ENCODE measurements at regions not wholly inside any gene's neighbourhood (a gene's known extent, or its start where the extent isn't known, plus 50 kb on each side); places are given as distances from the start of the nearest gene placed in this dataset.

GRCh38 chr6:71420693-71421328, 132.2 kb downstream of the OGFRL1 start:
- intact Hi-C loops (cut with micrococcal nuclease), result no loop called here

GRCh38 chr6:71421611-71422010, 133.0 kb downstream of the OGFRL1 start:
- intact Hi-C loops (cut with micrococcal nuclease), result no loop called here

- intact Hi-C loops (cut with micrococcal nuclease), result no loop called here
Observed at GRCh38 chr6:71430018-71430417, 141.4 kb downstream of the OGFRL1 start.

- intact Hi-C loops (cut with micrococcal nuclease), result no loop called here
Observed at GRCh38 chr6:71433441-71433840, 144.8 kb downstream of the OGFRL1 start.

- intact Hi-C loops (cut with micrococcal nuclease), result no loop called here
Observed at GRCh38 chr6:71444222-71444621, 155.6 kb downstream of the OGFRL1 start.

- intact Hi-C loops (cut with micrococcal nuclease), result no loop called here
Observed at GRCh38 chr6:71446057-71446456, 157.4 kb downstream of the OGFRL1 start.

- intact Hi-C loops (cut with micrococcal nuclease), result no loop called here
Observed at GRCh38 chr6:71446470-71446869, 157.9 kb downstream of the OGFRL1 start.

GRCh38 chr6:71452697-71453370, 164.2 kb downstream of the OGFRL1 start:
- intact Hi-C loops (cut with micrococcal nuclease), result no loop called here

GRCh38 chr6:71453371-71453706, 164.7 kb downstream of the OGFRL1 start:
- intact Hi-C loops (cut with micrococcal nuclease), result no loop called here

- intact Hi-C loops (cut with micrococcal nuclease), result no loop called here
Observed at GRCh38 chr6:71454056-71454455, 165.4 kb downstream of the OGFRL1 start.

- intact Hi-C loops (cut with micrococcal nuclease), result no loop called here
Observed at GRCh38 chr6:71457929-71458328, 169.3 kb downstream of the OGFRL1 start.

GRCh38 chr6:71459162-71459561, 170.6 kb downstream of the OGFRL1 start:
- intact Hi-C loops (cut with micrococcal nuclease), result no loop called here

GRCh38 chr6:71460933-71461332, 172.3 kb downstream of the OGFRL1 start:
- intact Hi-C loops (cut with micrococcal nuclease), result no loop called here

- intact Hi-C loops (cut with micrococcal nuclease), result no loop called here
Observed at GRCh38 chr6:71463061-71463460, 174.4 kb downstream of the OGFRL1 start.

GRCh38 chr6:71465096-71465495, 176.5 kb downstream of the OGFRL1 start:
- intact Hi-C loops (cut with micrococcal nuclease), result no loop called here

GRCh38 chr6:71466362-71466761, 177.8 kb downstream of the OGFRL1 start:
- intact Hi-C loops (cut with micrococcal nuclease), result no loop called here

- intact Hi-C loops (cut with micrococcal nuclease), result no loop called here
Observed at GRCh38 chr6:71468038-71468437, 179.4 kb downstream of the OGFRL1 start.

- intact Hi-C loops (cut with micrococcal nuclease), result no loop called here
Observed at GRCh38 chr6:71468841-71469700, 180.5 kb downstream of the OGFRL1 start.

GRCh38 chr6:71471718-71472117, 183.1 kb downstream of the OGFRL1 start:
- intact Hi-C loops (cut with micrococcal nuclease), result no loop called here

- intact Hi-C loops (cut with micrococcal nuclease), result no loop called here
Observed at GRCh38 chr6:71473926-71474325, 185.3 kb downstream of the OGFRL1 start.

- intact Hi-C loops (cut with micrococcal nuclease), result no loop called here
Observed at GRCh38 chr6:71474942-71475341, 186.3 kb downstream of the OGFRL1 start.

- intact Hi-C loops (cut with micrococcal nuclease), result no loop called here
Observed at GRCh38 chr6:71476371-71476770, 187.8 kb downstream of the OGFRL1 start.
